Cardiac septum (tissue), 1 donor: ENCODE measurements at regions not wholly inside any gene's neighbourhood (a gene's known extent, or its start where the extent isn't known, plus 50 kb on each side); places are given as distances from the start of the nearest gene placed in this dataset.

Experiments
- DNase-seq: peaks from one replicate; pipeline ENCODE4 v3.0.0-alpha.2; 2020; ENCODE audit warnings: low spot score
- intact Hi-C: fragments of 100-400 bp; cut with DNase I; formaldehyde crosslinking; loops from one replicate; pipeline ENCODE4 v1.14.0; 2022
- donor health status: DM: no; HTN: no; CAD: no.

- intact Hi-C loops, result no loop called here
- DNase-seq, result no peak
Measured at GRCh38 chr19:28834996-28835395, 378.0 kb downstream of the UQCRFS1 start.

- intact Hi-C loops, result no loop called here
- no peak for DNase-seq
Measured at GRCh38 chr19:28831462-28831861, 381.5 kb downstream of the UQCRFS1 start.

GRCh38 chr19:28829762-28830161 lies 383.2 kb downstream of the UQCRFS1 start:
- DNase-seq, result no peak
- intact Hi-C loops, result no loop called here

GRCh38 chr19:28829359-28829758 lies 383.6 kb downstream of the UQCRFS1 start:
- DNase-seq, result no peak
- intact Hi-C loops, result no loop called here

- DNase-seq, result no peak
- intact Hi-C loops, result no loop called here
Measured at GRCh38 chr19:28828276-28828870, 384.6 kb downstream of the UQCRFS1 start.

GRCh38 chr19:28827382-28827781 lies 385.6 kb downstream of the UQCRFS1 start:
- DNase-seq, result no peak
- intact Hi-C loops, result no loop called here

GRCh38 chr19:28823338-28823961 lies 389.5 kb downstream of the UQCRFS1 start:
- no peak for DNase-seq
- intact Hi-C loops, result no loop called here

GRCh38 chr19:28820289-28820688 lies 392.7 kb downstream of the UQCRFS1 start:
- no peak for DNase-seq
- intact Hi-C loops, result no loop called here

GRCh38 chr19:28815257-28815656 lies 397.7 kb downstream of the UQCRFS1 start:
- intact Hi-C loops, result no loop called here

GRCh38 chr19:28794301-28794700 lies 418.6 kb downstream of the UQCRFS1 start:
- DNase-seq, result no peak
- intact Hi-C loops, result no loop called here

More at GRCh38 chr19:28815257-28815656, 397.7 kb downstream of the UQCRFS1 start:
- no peak for DNase-seq

GRCh38 chr19:28793391-28794168 lies 419.4 kb downstream of the UQCRFS1 start:
- intact Hi-C loops, result no loop called here
- no peak for DNase-seq

GRCh38 chr19:28785971-28786370 lies 427.0 kb downstream of the UQCRFS1 start:
- no peak for DNase-seq
- intact Hi-C loops, result no loop called here

- no peak for DNase-seq
- intact Hi-C loops, result no loop called here
Measured at GRCh38 chr19:28764066-28764465, 448.9 kb downstream of the UQCRFS1 start.

- intact Hi-C loops, result no loop called here
- DNase-seq, result no peak
Measured at GRCh38 chr19:28746478-28746877, 466.5 kb downstream of the UQCRFS1 start.

- DNase-seq, result no peak
- intact Hi-C loops, result no loop called here
Measured at GRCh38 chr19:28744943-28745342, 468.0 kb downstream of the UQCRFS1 start.

GRCh38 chr19:28744014-28744413 lies 468.9 kb downstream of the UQCRFS1 start:
- no peak for DNase-seq
- intact Hi-C loops, result no loop called here

- intact Hi-C loops, result loop anchor here (2.0 to 10.0 kb wide), 2 partner anchors 142 to 528 kb away; no protein-coding TSS in a partner anchor
- DNase-seq, result no peak
Measured at GRCh38 chr19:28737021-28737895, 475.7 kb downstream of the UQCRFS1 start.

GRCh38 chr19:28736528-28736927 lies 476.4 kb downstream of the UQCRFS1 start:
- intact Hi-C loops, result loop anchor here (2.0 to 10.0 kb wide), 2 partner anchors 142 to 528 kb away; no protein-coding TSS in a partner anchor
- no peak for DNase-seq

GRCh38 chr19:28731577-28731976 lies 481.4 kb downstream of the UQCRFS1 start:
- no peak for DNase-seq
- intact Hi-C loops, result loop anchor here (10.0 kb wide), 1 partner anchor 533 kb away; no protein-coding TSS in a partner anchor
